ENCODE measurements at regions not wholly inside any gene's neighbourhood (a gene's known extent, or its start where the extent isn't known, plus 50 kb on each side); places are given as distances from the start of the nearest gene placed in this dataset.

- Mint-ChIP-seq H3K27me3 (ENCODE audit: low read depth in 2 of 2) (no peaks in the 10 kb centered on the region), H3K4me3 (no peak overlapping the region), H3K9me3 (peaks cover 4 to 8% of the 10 kb centered on the region in 2 donors), H3K36me3 (no peaks in the 10 kb centered on the region), H3K27ac (no peak overlapping the region), H3K4me1 (no peaks in the 10 kb centered on the region)
- no peaks in the 10 kb centered on the region for H3K9me3 ChIP-seq (ENCODE audit: control insufficient read depth, insufficient read depth, low read length)
- intact Hi-C loops (cut with micrococcal nuclease) = no loop called here
- H3K4me3 ChIP-seq (ENCODE audit: low read length) = no peak overlapping the region
- no peaks in the 10 kb centered on the region for H3K36me3 ChIP-seq (ENCODE audit: control insufficient read depth, insufficient read depth, low read length)
- H3K27ac ChIP-seq (ENCODE audit: low read length) = no peak overlapping the region
- H3K4me1 ChIP-seq (ENCODE audit: control insufficient read depth, insufficient read depth, low read length) = no peaks in the 10 kb centered on the region
- no CpG with 5 or more reads among the region's 1 CpG for WGBS (ENCODE audit: insufficient coverage)
- ATAC-seq = no peak
- DNase-seq = no peak
- no peaks in the 10 kb centered on the region for H3K27me3 ChIP-seq (ENCODE audit: control insufficient read depth, insufficient read depth, low read length)
- TF ChIP-seq CTCF (IDR thresholded peaks at IDR 0.05) = no peak
Measured at GRCh38 chr7:46233585-46234329, 312.7 kb upstream of the IGFBP3 start.

GRCh38 chr7:46230990-46231305, 309.9 kb upstream of the IGFBP3 start:
- H3K4me3 ChIP-seq (ENCODE audit: low read length) = no peak overlapping the region
- Mint-ChIP-seq H3K9me3 (peaks cover 4 to 9% of the 10 kb centered on the region in 2 donors), H3K27me3 (ENCODE audit: low read depth in 2 of 2) (no peaks in the 10 kb centered on the region), H3K4me3 (no peak overlapping the region), H3K4me1 (no peaks in the 10 kb centered on the region), H3K36me3 (no peaks in the 10 kb centered on the region), H3K27ac (no peak overlapping the region)
- H3K4me1 ChIP-seq (ENCODE audit: control insufficient read depth, insufficient read depth, low read length) = no peaks in the 10 kb centered on the region
- no peak for ATAC-seq
- intact Hi-C loops (cut with micrococcal nuclease) = no loop called here
- H3K36me3 ChIP-seq (ENCODE audit: control insufficient read depth, insufficient read depth, low read length) = no peaks in the 10 kb centered on the region
- no peaks in the 10 kb centered on the region for H3K9me3 ChIP-seq (ENCODE audit: control insufficient read depth, insufficient read depth, low read length)
- no peak overlapping the region for H3K27ac ChIP-seq (ENCODE audit: low read length)
- no peaks in the 10 kb centered on the region for H3K27me3 ChIP-seq (ENCODE audit: control insufficient read depth, insufficient read depth, low read length)
- DNase-seq = no peak
- no peak for TF ChIP-seq CTCF (IDR thresholded peaks at IDR 0.05)

- no peaks in the 10 kb centered on the region for H3K9me3 ChIP-seq (ENCODE audit: control insufficient read depth, insufficient read depth, low read length)
- intact Hi-C loops (cut with micrococcal nuclease) = no loop called here
- Mint-ChIP-seq H3K27ac (no peak overlapping the region), H3K4me3 (no peak overlapping the region), H3K9me3 (peaks cover 4 to 10% of the 10 kb centered on the region in 2 donors), H3K4me1 (no peaks in the 10 kb centered on the region), H3K36me3 (no peaks in the 10 kb centered on the region), H3K27me3 (ENCODE audit: low read depth in 2 of 2) (no peaks in the 10 kb centered on the region)
- TF ChIP-seq CTCF (IDR thresholded peaks at IDR 0.05) = no peak
- no peaks in the 10 kb centered on the region for H3K36me3 ChIP-seq (ENCODE audit: control insufficient read depth, insufficient read depth, low read length)
- ATAC-seq (no peak), DNase-seq (no peak)
- H3K27ac ChIP-seq (ENCODE audit: low read length) = no peak overlapping the region
- H3K27me3 ChIP-seq (ENCODE audit: control insufficient read depth, insufficient read depth, low read length) = no peaks in the 10 kb centered on the region
- WGBS (ENCODE audit: insufficient coverage) = no CpG with 5 or more reads among the region's 3 CpGs
- no peaks in the 10 kb centered on the region for H3K4me1 ChIP-seq (ENCODE audit: control insufficient read depth, insufficient read depth, low read length)
- H3K4me3 ChIP-seq (ENCODE audit: low read length) = no peak overlapping the region
Measured at GRCh38 chr7:46230298-46230989, 309.4 kb upstream of the IGFBP3 start.

- no peaks in the 10 kb centered on the region for H3K27me3 ChIP-seq (ENCODE audit: control insufficient read depth, insufficient read depth, low read length)
- DNase-seq (no peak), ATAC-seq (no peak)
- no peak overlapping the region for H3K27ac ChIP-seq (ENCODE audit: low read length)
- intact Hi-C loops (cut with micrococcal nuclease) = no loop called here
- H3K4me3 ChIP-seq (ENCODE audit: low read length) = no peak overlapping the region
- no peak overlapping the region for H3K27ac Mint-ChIP-seq
- no peak overlapping the region for H3K4me3 Mint-ChIP-seq
- no peaks in the 10 kb centered on the region for H3K27me3 Mint-ChIP-seq (ENCODE audit: low read depth in 2 of 2)
- H3K9me3 Mint-ChIP-seq = peaks cover 4 to 13% of the 10 kb centered on the region in 2 donors
- WGBS (ENCODE audit: insufficient coverage) = 80% methylated on average over 4 of the region's 4 CpGs
- TF ChIP-seq CTCF (IDR thresholded peaks at IDR 0.05) = no peak
- H3K36me3 ChIP-seq (ENCODE audit: control insufficient read depth, insufficient read depth, low read length) = no peaks in the 10 kb centered on the region
- H3K4me1 Mint-ChIP-seq = no peaks in the 10 kb centered on the region
- no peaks in the 10 kb centered on the region for H3K36me3 Mint-ChIP-seq
- no peaks in the 10 kb centered on the region for H3K4me1 ChIP-seq (ENCODE audit: control insufficient read depth, insufficient read depth, low read length)
- H3K9me3 ChIP-seq (ENCODE audit: control insufficient read depth, insufficient read depth, low read length) = no peaks in the 10 kb centered on the region
Measured at GRCh38 chr7:46229409-46229808, 308.3 kb upstream of the IGFBP3 start.

Data from natural killer cell (primary cell).